ENCODE measurements at regions not wholly inside any gene's neighbourhood (a gene's known extent, or its start where the extent isn't known, plus 50 kb on each side); places are given as distances from the start of the nearest gene placed in this dataset.

DNA sequence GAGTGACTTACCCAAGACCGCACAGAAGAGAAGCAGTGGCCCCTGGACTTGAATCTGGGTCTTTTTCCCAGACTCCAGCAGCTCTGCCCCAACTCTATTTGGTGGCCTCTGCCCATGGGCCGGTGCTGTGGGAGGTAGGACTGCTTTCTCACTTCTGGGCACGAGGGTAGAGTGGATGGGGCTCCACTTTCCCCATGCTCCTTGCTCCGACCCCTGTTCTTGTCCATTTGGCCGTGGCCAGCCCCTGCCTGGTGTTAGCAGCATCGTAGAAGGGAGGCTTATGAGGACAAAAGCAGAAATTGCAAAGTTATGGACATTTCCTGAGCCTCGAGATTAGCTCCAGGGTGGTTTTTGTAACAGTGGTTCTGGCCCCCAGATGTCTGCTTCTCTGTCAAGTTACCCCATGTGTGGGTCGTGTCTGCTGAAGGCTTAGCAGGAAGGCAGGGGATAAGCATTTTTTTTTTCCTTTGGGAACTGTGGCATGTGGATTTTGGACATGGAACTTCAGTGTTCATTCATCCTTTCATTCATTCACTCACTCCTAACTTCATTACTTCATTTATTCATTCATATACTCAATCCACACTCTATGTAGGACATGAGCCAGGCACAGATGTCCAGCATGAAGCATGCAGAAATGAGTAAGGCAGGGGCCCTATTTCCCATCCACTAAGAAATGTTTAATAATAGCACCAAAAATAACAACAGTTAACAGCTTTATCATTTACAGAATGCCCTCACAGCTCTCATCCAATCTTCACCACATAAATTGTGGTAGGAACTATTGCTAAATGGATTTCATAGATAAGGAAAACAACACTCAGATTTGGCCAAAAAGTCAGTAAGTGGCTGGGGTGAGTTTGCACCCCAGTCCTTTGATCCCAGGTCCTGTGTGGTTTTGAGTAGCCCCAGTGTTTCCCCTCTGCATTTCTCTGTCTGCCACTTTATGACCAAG is 180.5 kb downstream of the OPA1 start:
- H3K36me3 ChIP-seq (ENCODE audit: insufficient read depth, low read length), result no peaks in the 10 kb centered on the region
- H2AFZ ChIP-seq (ENCODE audit: low read depth, low read length), result no peak overlapping the region
- H3K9me3 ChIP-seq (ENCODE audit: low read length), result no peaks in the 10 kb centered on the region
- no peak overlapping the region for H3K4me3 ChIP-seq (ENCODE audit: low read length)
- H3K4me1 ChIP-seq (ENCODE audit: insufficient read depth, low read length), result peaks cover 28% of the 10 kb centered on the region
- peaks cover 67% of the 10 kb centered on the region for H3K27me3 ChIP-seq (ENCODE audit: insufficient read depth, low read length)

- H2AFZ ChIP-seq (ENCODE audit: low read depth, low read length), result no peak overlapping the region
- H3K4me1 ChIP-seq (ENCODE audit: insufficient read depth, low read length), result peaks cover 28% of the 10 kb centered on the region
- no peaks in the 10 kb centered on the region for H3K36me3 ChIP-seq (ENCODE audit: insufficient read depth, low read length)
- H3K4me3 ChIP-seq (ENCODE audit: low read length), result no peak overlapping the region
- H3K9me3 ChIP-seq (ENCODE audit: low read length), result peaks cover 4% of the 10 kb centered on the region
- H3K27me3 ChIP-seq (ENCODE audit: insufficient read depth, low read length), result peaks cover 73% of the 10 kb centered on the region
Observed at GRCh38 chr3:193774272-193774915, 181.4 kb downstream of the OPA1 start.

DNA sequence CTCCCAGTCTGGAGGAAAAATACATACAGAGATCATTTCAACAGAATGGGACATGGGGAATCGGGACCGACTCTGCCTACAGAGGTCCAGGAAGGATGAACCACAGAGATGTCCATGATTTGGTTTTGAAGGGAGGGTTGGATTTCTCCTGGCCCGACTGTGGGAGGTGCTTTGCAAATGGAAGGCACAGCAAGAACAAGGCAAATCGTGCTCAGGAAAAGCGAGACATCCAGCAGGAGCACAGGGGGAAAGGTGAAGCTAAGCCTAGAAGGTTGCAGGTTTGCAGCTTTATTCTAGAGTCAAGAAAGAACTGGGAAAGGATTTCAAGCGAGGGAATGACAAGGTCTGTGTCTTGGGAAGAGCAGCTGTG is 181.9 kb downstream of the OPA1 start:
- peaks cover 76% of the 10 kb centered on the region for H3K27me3 ChIP-seq (ENCODE audit: insufficient read depth, low read length)

DNA sequence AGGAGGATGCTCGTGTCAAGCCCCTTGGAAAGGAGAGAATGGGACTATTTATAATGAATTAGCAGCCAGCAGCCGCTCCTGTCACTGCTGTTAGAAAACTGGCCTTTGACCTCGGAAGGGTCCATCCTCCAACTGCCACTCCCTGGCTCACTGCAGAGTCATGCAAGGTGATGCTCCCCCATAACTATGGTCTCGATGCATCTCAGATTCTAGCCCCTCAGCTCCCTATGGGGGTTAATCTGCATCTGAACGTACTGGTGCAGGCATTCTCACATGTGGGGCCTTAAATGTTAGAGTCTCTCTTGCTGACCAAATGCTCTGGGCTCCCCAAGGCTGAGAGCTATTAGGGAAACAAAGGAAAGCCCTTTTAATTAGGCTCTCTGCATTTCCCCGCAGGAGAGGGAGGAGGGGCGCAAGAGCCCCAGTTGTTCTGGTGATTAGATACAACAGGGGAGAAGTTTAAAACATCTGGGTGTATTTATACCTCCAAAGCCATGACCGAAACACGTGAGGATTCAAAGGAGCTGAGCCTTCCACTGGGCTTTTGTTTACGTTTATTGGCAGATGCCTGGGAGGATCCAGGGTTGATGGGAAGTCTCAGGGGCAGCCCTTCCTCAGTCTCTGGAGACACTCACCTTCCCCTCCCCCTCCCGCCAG is 182.5 kb downstream of the OPA1 start:
- Histone ChIP-seq H3K4me3 (ENCODE audit: low read length) (no peak overlapping the region), H3K36me3 (ENCODE audit: insufficient read depth, low read length) (no peaks in the 10 kb centered on the region), H3K27me3 (ENCODE audit: insufficient read depth, low read length) (peaks cover 72% of the 10 kb centered on the region), H2AFZ (ENCODE audit: low read depth, low read length) (no peak overlapping the region), H3K4me1 (ENCODE audit: insufficient read depth, low read length) (peaks cover 28% of the 10 kb centered on the region), H3K9me3 (ENCODE audit: low read length) (peaks cover 4% of the 10 kb centered on the region)

More for the DNA sequence above, 181.9 kb downstream of the OPA1 start:
- Histone ChIP-seq H3K4me1 (ENCODE audit: insufficient read depth, low read length) (peaks cover 28% of the 10 kb centered on the region), H3K4me3 (ENCODE audit: low read length) (no peak overlapping the region), H3K36me3 (ENCODE audit: insufficient read depth, low read length) (no peaks in the 10 kb centered on the region), H3K9me3 (ENCODE audit: low read length) (peaks cover 4% of the 10 kb centered on the region), H2AFZ (ENCODE audit: low read depth, low read length) (no peak overlapping the region)

GRCh38 chr3:193776626-193777358 is 183.8 kb downstream of the OPA1 start:
- H2AFZ ChIP-seq (ENCODE audit: low read depth, low read length), result no peak overlapping the region
- peaks cover 17% of the 10 kb centered on the region for H3K4me1 ChIP-seq (ENCODE audit: insufficient read depth, low read length)
- no peaks in the 10 kb centered on the region for H3K36me3 ChIP-seq (ENCODE audit: insufficient read depth, low read length)
- H3K27me3 ChIP-seq (ENCODE audit: insufficient read depth, low read length), result peaks cover 70% of the 10 kb centered on the region
- H3K9me3 ChIP-seq (ENCODE audit: low read length), result peaks cover 4% of the 10 kb centered on the region
- no peak overlapping the region for H3K4me3 ChIP-seq (ENCODE audit: low read length)

- peaks cover 11% of the 10 kb centered on the region for H3K4me1 ChIP-seq (ENCODE audit: insufficient read depth, low read length)
- no peaks in the 10 kb centered on the region for H3K36me3 ChIP-seq (ENCODE audit: insufficient read depth, low read length)
- peaks cover 77% of the 10 kb centered on the region for H3K27me3 ChIP-seq (ENCODE audit: insufficient read depth, low read length)
- H2AFZ ChIP-seq (ENCODE audit: low read depth, low read length), result no peak overlapping the region
- no peak overlapping the region for H3K4me3 ChIP-seq (ENCODE audit: low read length)
- peaks cover 4% of the 10 kb centered on the region for H3K9me3 ChIP-seq (ENCODE audit: low read length)
Observed at GRCh38 chr3:193777524-193777923, 184.5 kb downstream of the OPA1 start.

GRCh38 chr3:193778676-193779075 is 185.7 kb downstream of the OPA1 start:
- H2AFZ ChIP-seq (ENCODE audit: low read depth, low read length), result no peak overlapping the region
- peaks cover 4% of the 10 kb centered on the region for H3K9me3 ChIP-seq (ENCODE audit: low read length)
- peaks cover 78% of the 10 kb centered on the region for H3K27me3 ChIP-seq (ENCODE audit: insufficient read depth, low read length)
- no peaks in the 10 kb centered on the region for H3K36me3 ChIP-seq (ENCODE audit: insufficient read depth, low read length)
- H3K4me3 ChIP-seq (ENCODE audit: low read length), result no peak overlapping the region
- H3K4me1 ChIP-seq (ENCODE audit: insufficient read depth, low read length), result peaks cover 8% of the 10 kb centered on the region

GRCh38 chr3:193779933-193780332 is 186.9 kb downstream of the OPA1 start:
- Histone ChIP-seq H3K27me3 (ENCODE audit: insufficient read depth, low read length) (peaks cover 68% of the 10 kb centered on the region), H3K4me3 (ENCODE audit: low read length) (no peak overlapping the region), H2AFZ (ENCODE audit: low read depth, low read length) (no peak overlapping the region), H3K36me3 (ENCODE audit: insufficient read depth, low read length) (no peaks in the 10 kb centered on the region), H3K4me1 (ENCODE audit: insufficient read depth, low read length) (peaks cover 8% of the 10 kb centered on the region), H3K9me3 (ENCODE audit: low read length) (peaks cover 4% of the 10 kb centered on the region)

DNA sequence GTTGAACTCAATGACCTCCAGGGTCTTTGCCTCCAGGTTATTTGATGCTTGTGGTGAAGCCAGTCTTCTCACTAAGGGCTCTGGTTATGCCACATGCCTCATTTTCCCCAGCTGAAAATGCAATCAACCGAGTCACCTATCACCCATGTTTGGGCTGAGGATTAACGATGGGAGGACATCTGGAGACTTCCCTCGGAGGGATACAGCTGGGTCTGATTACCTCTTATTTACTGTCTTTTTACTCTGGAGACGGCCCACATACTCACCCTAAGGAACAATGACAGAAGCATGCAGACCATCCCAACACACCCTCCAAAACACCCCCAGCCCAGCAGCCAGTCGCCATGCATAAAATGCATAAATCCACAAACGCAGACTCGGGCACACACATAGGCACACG is 187.4 kb downstream of the OPA1 start:
- Histone ChIP-seq H2AFZ (ENCODE audit: low read depth, low read length) (no peak overlapping the region), H3K9me3 (ENCODE audit: low read length) (peaks cover 4% of the 10 kb centered on the region), H3K36me3 (ENCODE audit: insufficient read depth, low read length) (no peaks in the 10 kb centered on the region), H3K27me3 (ENCODE audit: insufficient read depth, low read length) (peaks cover 64% of the 10 kb centered on the region), H3K4me3 (ENCODE audit: low read length) (no peak overlapping the region), H3K4me1 (ENCODE audit: insufficient read depth, low read length) (peaks cover 6% of the 10 kb centered on the region)

DNA sequence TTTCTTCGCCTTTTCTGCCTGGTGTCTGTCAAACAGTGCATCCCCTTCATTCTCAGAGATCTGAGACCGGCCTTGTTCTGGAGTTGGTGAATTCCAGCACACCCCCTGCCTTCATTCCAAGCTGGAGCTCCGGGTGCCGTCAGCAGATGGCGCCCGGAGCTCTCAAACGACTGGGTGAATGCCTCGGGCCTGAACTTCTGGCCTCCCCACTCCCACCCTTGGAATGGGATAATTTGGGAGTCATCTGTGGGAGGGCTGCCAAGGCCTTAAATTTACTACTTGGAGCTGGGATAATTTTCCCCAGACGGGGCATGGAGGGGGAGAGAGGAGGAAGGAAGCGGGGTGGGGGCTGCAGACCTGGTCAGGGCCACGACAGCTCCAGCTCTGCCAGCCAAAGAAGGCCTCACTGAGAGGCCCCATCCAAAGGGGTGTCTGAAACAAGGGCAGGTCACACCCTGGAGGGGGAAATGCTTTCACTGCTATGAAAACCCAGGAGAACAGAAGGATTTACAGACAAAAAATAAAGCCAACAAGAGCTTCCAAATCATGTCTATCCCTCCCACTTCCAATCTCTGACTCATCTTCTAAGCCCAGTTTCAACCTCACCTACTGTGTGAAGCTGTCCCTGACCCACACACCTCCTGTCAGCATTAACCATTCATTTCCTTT is 187.9 kb downstream of the OPA1 start:
- Histone ChIP-seq H2AFZ (ENCODE audit: low read depth, low read length) (no peak overlapping the region), H3K27me3 (ENCODE audit: insufficient read depth, low read length) (peaks cover 58% of the 10 kb centered on the region), H3K36me3 (ENCODE audit: insufficient read depth, low read length) (no peaks in the 10 kb centered on the region), H3K4me3 (ENCODE audit: low read length) (no peak overlapping the region), H3K9me3 (ENCODE audit: low read length) (peaks cover 4% of the 10 kb centered on the region), H3K4me1 (ENCODE audit: insufficient read depth, low read length) (peaks cover 4% of the 10 kb centered on the region)

DNA sequence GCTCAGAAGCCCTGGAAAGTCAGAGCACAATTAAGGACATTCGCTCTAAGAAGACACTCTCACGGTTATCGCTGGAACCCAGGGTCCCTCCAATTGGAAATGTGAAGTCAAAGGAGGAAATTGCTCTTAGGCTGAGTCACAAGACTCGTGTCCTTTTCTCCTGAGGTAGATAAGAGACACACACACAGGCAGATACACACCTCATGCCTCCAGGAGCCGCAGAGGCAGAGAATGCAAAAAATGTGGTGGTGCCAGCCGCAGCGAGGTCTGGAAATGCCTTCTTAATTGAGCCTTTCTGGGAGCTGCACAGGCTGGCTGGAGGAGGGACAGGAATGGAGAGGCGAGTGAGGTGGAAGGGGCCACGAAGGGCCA is 189.3 kb downstream of the OPA1 start:
- H2AFZ ChIP-seq (ENCODE audit: low read depth, low read length), result no peak overlapping the region
- H3K4me3 ChIP-seq (ENCODE audit: low read length), result no peak overlapping the region
- peaks cover 49% of the 10 kb centered on the region for H3K27me3 ChIP-seq (ENCODE audit: insufficient read depth, low read length)
- peaks cover 4% of the 10 kb centered on the region for H3K9me3 ChIP-seq (ENCODE audit: low read length)
- peaks cover 4% of the 10 kb centered on the region for H3K4me1 ChIP-seq (ENCODE audit: insufficient read depth, low read length)
- H3K36me3 ChIP-seq (ENCODE audit: insufficient read depth, low read length), result no peaks in the 10 kb centered on the region

DNA sequence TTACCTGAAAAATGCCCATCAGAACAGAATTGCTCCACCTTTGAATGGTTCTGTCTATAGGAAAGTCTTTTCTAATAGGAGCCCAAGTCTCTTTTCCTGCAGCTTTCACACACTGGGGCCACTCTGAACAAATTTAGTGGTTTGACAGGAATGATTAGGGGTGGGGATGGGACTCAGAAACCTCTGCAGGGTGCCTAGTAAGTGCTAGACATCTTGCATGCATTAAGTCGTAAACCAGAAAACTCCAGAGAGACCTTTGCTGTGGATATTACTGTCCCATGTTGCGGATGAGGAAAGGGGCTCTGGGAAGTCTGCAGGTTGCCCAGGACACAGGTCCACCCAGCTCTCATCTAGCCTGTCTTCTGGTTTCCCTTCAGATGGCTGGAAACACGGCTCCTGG is 189.7 kb downstream of the OPA1 start:
- Histone ChIP-seq H3K4me1 (ENCODE audit: insufficient read depth, low read length) (no peaks in the 10 kb centered on the region), H2AFZ (ENCODE audit: low read depth, low read length) (no peak overlapping the region), H3K27me3 (ENCODE audit: insufficient read depth, low read length) (peaks cover 48% of the 10 kb centered on the region), H3K36me3 (ENCODE audit: insufficient read depth, low read length) (no peaks in the 10 kb centered on the region), H3K4me3 (ENCODE audit: low read length) (no peak overlapping the region), H3K9me3 (ENCODE audit: low read length) (peaks cover 4% of the 10 kb centered on the region)
